ENCODE measurements at regions not wholly inside any gene's neighbourhood (a gene's known extent, or its start where the extent isn't known, plus 50 kb on each side); places are given as distances from the start of the nearest gene placed in this dataset.

GRCh38 chr11:116643521-116643920, 129.3 kb downstream of the BUD13 start:
- TF ChIP-seq CEBPB (IDR thresholded peaks at IDR 0.05) (no peak), EGR1 (IDR thresholded peaks at IDR 0.05) (no peak), FOXM1 (IDR thresholded peaks at IDR 0.05; ENCODE audit: borderline replicate concordance, low read depth) (no peak), RAD21 (IDR thresholded peaks at IDR 0.05; ENCODE audit: low read depth) (no peak), NFIC (IDR thresholded peaks at IDR 0.05) (no peak), REST (IDR thresholded peaks at IDR 0.05; ENCODE audit: low read depth) (no peak), TAF1 (IDR thresholded peaks at IDR 0.05; ENCODE audit: low read depth) (no peak), TCF12 (IDR thresholded peaks at IDR 0.05; ENCODE audit: low read depth) (no peak), CREB1 (IDR thresholded peaks at IDR 0.05; ENCODE audit: low read depth) (no peak), EP300 (IDR thresholded peaks at IDR 0.05; ENCODE audit: borderline replicate concordance) (no peak), YY1 (IDR thresholded peaks at IDR 0.05; ENCODE audit: low read depth) (no peak), ZBTB7A (IDR thresholded peaks at IDR 0.05; ENCODE audit: low read depth) (no peak), MAX (IDR thresholded peaks at IDR 0.05) (no peak), TEAD4 (IDR thresholded peaks at IDR 0.05) (no peak), USF1 (IDR thresholded peaks at IDR 0.05) (no peak)

- TF ChIP-seq REST (IDR thresholded peaks at IDR 0.05; ENCODE audit: low read depth) = no peak
- no peak for TF ChIP-seq TEAD4 (IDR thresholded peaks at IDR 0.05)
Measured at GRCh38 chr11:116642902-116643301, 129.9 kb downstream of the BUD13 start.

DNA sequence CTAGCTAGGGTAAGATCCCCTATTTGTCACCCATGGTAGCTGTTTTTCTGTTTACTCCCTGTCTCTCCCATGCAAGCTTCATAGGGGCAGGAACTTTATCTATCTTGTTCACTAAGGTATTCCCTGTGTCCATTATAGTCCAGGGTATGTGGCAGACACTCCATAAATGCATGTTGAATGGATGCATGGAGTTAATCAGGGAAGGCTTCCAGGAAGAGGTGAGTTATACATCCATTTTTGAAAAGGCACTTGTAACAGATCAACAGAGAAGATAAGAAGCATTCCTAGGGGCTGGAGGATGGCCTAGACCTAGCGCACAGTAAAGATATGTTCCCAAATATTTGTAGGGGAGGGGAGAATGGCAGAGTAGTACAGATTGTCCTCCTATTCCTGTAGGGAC, 130.3 kb downstream of the BUD13 start:
- TF ChIP-seq EGR1 (IDR thresholded peaks at IDR 0.05) (no peak), FOXM1 (IDR thresholded peaks at IDR 0.05; ENCODE audit: borderline replicate concordance, low read depth) (no peak), RAD21 (IDR thresholded peaks at IDR 0.05; ENCODE audit: low read depth) (no peak), YY1 (IDR thresholded peaks at IDR 0.05; ENCODE audit: low read depth) (no peak), USF1 (IDR thresholded peaks at IDR 0.05) (no peak), REST (IDR thresholded peaks at IDR 0.05; ENCODE audit: low read depth) (no peak), ZBTB7A (IDR thresholded peaks at IDR 0.05; ENCODE audit: low read depth) (no peak), TAF1 (IDR thresholded peaks at IDR 0.05; ENCODE audit: low read depth) (no peak), CREB1 (IDR thresholded peaks at IDR 0.05; ENCODE audit: low read depth) (no peak), TEAD4 (IDR thresholded peaks at IDR 0.05) (no peak), TCF12 (IDR thresholded peaks at IDR 0.05; ENCODE audit: low read depth) (no peak), NFIC (IDR thresholded peaks at IDR 0.05) (no peak), EP300 (IDR thresholded peaks at IDR 0.05; ENCODE audit: borderline replicate concordance) (no peak)

- TF ChIP-seq USF1 (IDR thresholded peaks at IDR 0.05) = no peak
- peak; percentile 85 for TF ChIP-seq RAD21 (IDR thresholded peaks at IDR 0.05; ENCODE audit: low read depth)
Measured at GRCh38 chr11:116641561-116642045, 131.2 kb downstream of the BUD13 start.

Data from Ishikawa (cell line).